HG03575 (cell line): ENCODE measurements at regions not wholly inside any gene's neighbourhood (a gene's known extent, or its start where the extent isn't known, plus 50 kb on each side); places are given as distances from the start of the nearest gene placed in this dataset.

Source experiments
- ATAC-seq: cut with Tn5 transposase; IDR thresholded peaks from one replicate; pipeline ENCODE4 v1.9.1; 2021; ENCODE audit not compliant: unreplicated experiment, insufficient number of reproducible peaks, low FRiP score; ENCODE audit errors: extremely low read depth

GRCh38 chr18:30086351-30086750, 956.2 kb downstream of the DSC3 start:
- no peak for ATAC-seq

GRCh38 chr18:30081122-30081521, 961.4 kb downstream of the DSC3 start:
- ATAC-seq: no peak

- ATAC-seq: no peak
Measured at GRCh38 chr18:30072609-30073385, 969.7 kb downstream of the DSC3 start.

GRCh38 chr18:30066288-30066687, 976.3 kb downstream of the DSC3 start:
- no peak for ATAC-seq

GRCh38 chr18:30057398-30057797, 985.1 kb downstream of the DSC3 start:
- no peak for ATAC-seq

- no peak for ATAC-seq
Measured at GRCh38 chr18:30056528-30056927, 986.0 kb downstream of the DSC3 start.

- ATAC-seq: no peak
Measured at GRCh38 chr18:30044496-30044895, 998.0 kb downstream of the DSC3 start.

GRCh38 chr18:30039201-30039600, 1003.3 kb downstream of the DSC3 start:
- no peak for ATAC-seq

GRCh38 chr18:30034818-30035217, 1007.7 kb downstream of the DSC3 start:
- ATAC-seq: no peak

GRCh38 chr18:30016179-30016578, 1026.4 kb downstream of the DSC3 start:
- ATAC-seq: no peak

- ATAC-seq: no peak
Measured at GRCh38 chr18:30004965-30005364, 1037.6 kb downstream of the DSC3 start.

- no peak for ATAC-seq
Measured at GRCh38 chr18:29982218-29982617, 1060.3 kb downstream of the DSC3 start.

- ATAC-seq: no peak
Measured at GRCh38 chr18:29979881-29980280, 1062.7 kb downstream of the DSC3 start.

- no peak for ATAC-seq
Measured at GRCh38 chr18:29969876-29970275, 1072.7 kb downstream of the DSC3 start.

GRCh38 chr18:29962579-29962978, 1080.0 kb downstream of the DSC3 start:
- no peak for ATAC-seq

GRCh38 chr18:29960539-29960938, 1082.0 kb downstream of the DSC3 start:
- no peak for ATAC-seq

GRCh38 chr18:29930231-29930630, 1112.3 kb downstream of the DSC3 start:
- no peak for ATAC-seq

- no peak for ATAC-seq
Measured at GRCh38 chr18:29928081-29928480, 1114.5 kb downstream of the DSC3 start.

GRCh38 chr18:29925566-29925965, 1117.0 kb downstream of the DSC3 start:
- ATAC-seq: no peak

- ATAC-seq: no peak
Measured at GRCh38 chr18:29912351-29912750, 1130.2 kb downstream of the DSC3 start.

- ATAC-seq: no peak
Measured at GRCh38 chr18:29892960-29893558, 1149.5 kb downstream of the DSC3 start.
